Smooth muscle cell (in vitro differentiated cells): ENCODE measurements at regions not wholly inside any gene's neighbourhood (a gene's known extent, or its start where the extent isn't known, plus 50 kb on each side); places are given as distances from the start of the nearest gene placed in this dataset.
"Not testable (repeated sequence)": the region's sequence is repeated elsewhere in the genome, so short reads cannot be mapped to it uniquely, and the experiment has no call there.

Experiments used
- DNase-seq: peaks from one replicate; lab custom pipeline; 2025; ENCODE audit not compliant: unreplicated experiment; lab: John Stamatoyannopoulos, UW
- H2AFZ ChIP-seq: fragments of 200-600 bp; sonication (generic); 2 replicates; pipeline ENCODE4 v1.6.0; 2016; ENCODE audit warnings: antibody characterized with exemption, low read depth, mild to moderate bottlenecking
- H3F3A ChIP-seq: fragments of 200-600 bp; sonication (generic); 2 replicates; pipeline ENCODE4 v1.6.0; 2017; ENCODE audit warnings: antibody characterized with exemption, low read depth
- H3K27ac ChIP-seq: fragments of 200-600 bp; sonication (generic); 2 replicates; pipeline ENCODE4 v1.5.1; 2016; ENCODE audit warnings: low read depth, mild to moderate bottlenecking
- H3K27me3 ChIP-seq: fragments of 200-600 bp; sonication (generic); 2 replicates; pipeline ENCODE4 v1.6.1; 2016; ENCODE audit warnings: low read depth, mild to moderate bottlenecking
- H3K36me3 ChIP-seq: fragments of 200-600 bp; sonication (generic); 2 replicates; pipeline ENCODE4 v1.5.1; 2016; ENCODE audit warnings: low read depth
- H3K4me1 ChIP-seq: fragments of 200-600 bp; sonication (generic); 2 replicates; pipeline ENCODE4 v1.5.1; 2016; ENCODE audit warnings: low read depth
- H3K4me2 ChIP-seq: fragments of 200-600 bp; sonication (generic); 2 replicates; pipeline ENCODE4 v1.6.0; 2016; ENCODE audit warnings: mild to moderate bottlenecking
- H3K4me3 ChIP-seq: fragments of 200-600 bp; sonication (generic); 2 replicates; pipeline ENCODE4 v1.5.1; 2016; ENCODE audit warnings: mild to moderate bottlenecking
- H3K79me2 ChIP-seq: fragments of 200-600 bp; sonication (generic); 2 replicates; pipeline ENCODE4 v1.6.0; 2016; ENCODE audit warnings: low read depth, mild to moderate bottlenecking
- H3K9ac ChIP-seq: fragments of 200-600 bp; sonication (generic); 2 replicates; pipeline ENCODE4 v1.6.0; 2016; ENCODE audit warnings: low read depth
- H3K9me3 ChIP-seq: fragments of 200-600 bp; sonication (generic); replicated peaks from 2 replicates; pipeline ENCODE4 v1.5.1; 2016; ENCODE audit warnings: low read depth
- H4K20me1 ChIP-seq: fragments of 200-600 bp; sonication (generic); 2 replicates; pipeline ENCODE4 v1.6.0; 2016; ENCODE audit warnings: low read depth
- WGBS: methylation state at CpG from one replicate; pipeline ENCODE4 v1.1.7; 2016; ENCODE audit warnings: low lambda C conversion rate; 5-methylcytosine and 5-hydroxymethylcytosine counted together
- TF ChIP-seq, protein P1 (sequence below): fragments of 200-600 bp; sonication (generic); IDR thresholded peaks from 2 replicates; pipeline ENCODE4 v1.5.1; 2017; ENCODE audit warnings: borderline replicate concordance, mild to moderate bottlenecking, antibody characterized with exemption; ENCODE audit not compliant: insufficient read depth, poor library complexity, severe bottlenecking

DNA sequence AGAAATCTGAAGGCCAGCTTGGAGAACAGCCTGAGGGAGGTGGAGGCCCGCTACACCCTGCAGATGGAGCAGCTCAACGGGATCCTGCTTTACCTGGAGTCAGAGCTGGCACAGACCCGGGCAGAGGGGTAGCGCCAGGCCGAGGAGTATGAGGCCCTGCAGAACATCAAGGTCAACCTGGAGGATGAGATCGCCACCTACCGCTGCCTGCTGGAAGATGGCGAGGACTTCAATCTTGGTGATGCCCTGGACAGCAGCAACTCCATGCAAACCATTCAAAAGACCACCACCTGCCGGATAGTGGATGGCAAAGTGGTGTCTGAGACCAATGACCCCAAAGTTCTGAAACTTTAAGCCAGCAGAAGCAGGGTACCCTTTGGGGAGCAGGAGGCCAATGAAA is 318.4 kb downstream of the ZFHX3 start:
- not testable (repeated sequence) for H3K79me2 ChIP-seq, H3K9me3 ChIP-seq, H3K27ac ChIP-seq, H3F3A ChIP-seq, H3K4me1 ChIP-seq, H2AFZ ChIP-seq, H3K4me2 ChIP-seq, H3K36me3 ChIP-seq, H4K20me1 ChIP-seq, DNase-seq, H3K9ac ChIP-seq, H3K4me3 ChIP-seq, H3K27me3 ChIP-seq
- 94% methylated on average over 9 of the region's 9 CpGs for WGBS

DNA sequence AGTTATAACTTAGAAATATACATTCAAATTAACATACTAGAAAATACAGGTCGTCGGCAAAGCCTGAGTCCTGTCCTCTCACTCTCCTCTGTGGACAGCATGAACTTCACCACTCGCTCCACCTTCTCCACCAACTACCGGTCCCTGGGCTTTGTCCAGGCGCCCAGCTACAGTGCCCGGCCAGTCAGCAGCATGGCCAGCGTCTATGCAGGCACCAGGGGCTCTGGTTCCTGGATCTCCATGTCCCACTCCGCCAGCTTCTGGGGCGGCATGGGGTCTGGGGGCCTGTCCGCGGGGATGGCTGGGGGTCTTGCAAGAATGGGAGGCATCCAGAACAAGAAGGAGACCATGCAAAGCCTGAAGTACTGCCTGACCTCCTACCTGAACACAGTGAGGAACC is 319.4 kb downstream of the ZFHX3 start:
- TF ChIP-seq, protein P1, sequence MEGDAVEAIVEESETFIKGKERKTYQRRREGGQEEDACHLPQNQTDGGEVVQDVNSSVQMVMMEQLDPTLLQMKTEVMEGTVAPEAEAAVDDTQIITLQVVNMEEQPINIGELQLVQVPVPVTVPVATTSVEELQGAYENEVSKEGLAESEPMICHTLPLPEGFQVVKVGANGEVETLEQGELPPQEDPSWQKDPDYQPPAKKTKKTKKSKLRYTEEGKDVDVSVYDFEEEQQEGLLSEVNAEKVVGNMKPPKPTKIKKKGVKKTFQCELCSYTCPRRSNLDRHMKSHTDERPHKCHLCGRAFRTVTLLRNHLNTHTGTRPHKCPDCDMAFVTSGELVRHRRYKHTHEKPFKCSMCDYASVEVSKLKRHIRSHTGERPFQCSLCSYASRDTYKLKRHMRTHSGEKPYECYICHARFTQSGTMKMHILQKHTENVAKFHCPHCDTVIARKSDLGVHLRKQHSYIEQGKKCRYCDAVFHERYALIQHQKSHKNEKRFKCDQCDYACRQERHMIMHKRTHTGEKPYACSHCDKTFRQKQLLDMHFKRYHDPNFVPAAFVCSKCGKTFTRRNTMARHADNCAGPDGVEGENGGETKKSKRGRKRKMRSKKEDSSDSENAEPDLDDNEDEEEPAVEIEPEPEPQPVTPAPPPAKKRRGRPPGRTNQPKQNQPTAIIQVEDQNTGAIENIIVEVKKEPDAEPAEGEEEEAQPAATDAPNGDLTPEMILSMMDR: no peak
- no peaks in the 10 kb centered on the region for H3K27me3 ChIP-seq
- no peak overlapping the region for H3K4me2 ChIP-seq
- H3K4me3 ChIP-seq: no peak overlapping the region
- H3K9me3 ChIP-seq: no peaks in the 10 kb centered on the region
- H3K79me2 ChIP-seq: no peaks in the 10 kb centered on the region
- H3K27ac ChIP-seq: no peak overlapping the region
- H3K9ac ChIP-seq: no peak overlapping the region
- no peak for DNase-seq
- H4K20me1 ChIP-seq: no peaks in the 10 kb centered on the region
- WGBS: 97% methylated on average over 11 of the region's 11 CpGs
- no peaks in the 10 kb centered on the region for H3K36me3 ChIP-seq
- H2AFZ ChIP-seq: no peak overlapping the region
- peaks cover under 1% of the 10 kb centered on the region for H3K4me1 ChIP-seq
- H3F3A ChIP-seq: no peaks in the 10 kb centered on the region

DNA sequence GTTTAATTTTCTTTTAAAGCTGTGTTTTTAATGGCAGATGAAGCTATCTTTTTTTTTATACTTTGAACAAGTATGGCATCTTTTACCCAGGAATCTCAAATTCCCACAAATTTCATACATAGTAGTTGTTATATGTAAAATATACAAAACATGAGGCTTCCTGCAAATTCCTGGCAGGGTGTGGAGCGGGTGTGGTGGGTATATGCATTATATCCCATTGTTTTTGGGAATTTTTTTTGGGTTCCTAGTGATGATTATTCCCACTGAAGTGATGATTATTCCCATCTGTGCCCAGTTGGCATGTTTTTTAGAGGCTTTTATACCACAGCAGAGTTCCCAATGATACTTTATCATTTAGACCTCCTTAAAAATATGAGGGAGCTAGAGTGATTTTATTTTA is 320.4 kb downstream of the ZFHX3 start:
- no peak overlapping the region for H2AFZ ChIP-seq
- H4K20me1 ChIP-seq: no peaks in the 10 kb centered on the region
- H3K4me2 ChIP-seq: no peak overlapping the region
- peaks cover 5% of the 10 kb centered on the region for H3K4me1 ChIP-seq
- no peak overlapping the region for H3K4me3 ChIP-seq
- no peak overlapping the region for H3K9ac ChIP-seq
- H3K27me3 ChIP-seq: no peaks in the 10 kb centered on the region
- H3K79me2 ChIP-seq: no peaks in the 10 kb centered on the region
- H3F3A ChIP-seq: no peaks in the 10 kb centered on the region
- 90% methylated on average over 1 of the region's 1 CpG for WGBS
- H3K27ac ChIP-seq: no peak overlapping the region
- no peaks in the 10 kb centered on the region for H3K36me3 ChIP-seq
- TF ChIP-seq, protein P1: no peak
- no peak for DNase-seq
- no peaks in the 10 kb centered on the region for H3K9me3 ChIP-seq

DNA sequence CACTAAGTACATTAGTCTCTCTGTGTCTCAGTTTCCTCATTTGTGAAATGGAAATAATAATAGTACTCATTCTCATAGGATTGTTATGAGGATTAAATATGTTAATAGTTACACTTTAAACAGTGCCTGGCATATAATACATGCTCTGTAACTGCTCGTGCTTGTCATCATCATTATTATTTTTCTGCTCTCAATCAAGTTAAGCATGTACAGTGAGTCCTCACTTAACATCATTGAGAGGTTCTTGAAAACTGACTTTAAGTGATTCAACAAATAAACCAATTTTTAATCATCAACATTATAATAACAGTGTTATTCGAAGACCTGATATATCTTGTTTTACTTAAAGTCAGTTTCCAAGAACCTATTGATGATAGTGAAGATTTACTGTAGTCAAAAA is 322.3 kb downstream of the ZFHX3 start:
- H3K27me3 ChIP-seq: no peaks in the 10 kb centered on the region
- H3K79me2 ChIP-seq: no peaks in the 10 kb centered on the region
- H3K9me3 ChIP-seq: no peaks in the 10 kb centered on the region
- no peak for DNase-seq
- H3K36me3 ChIP-seq: no peaks in the 10 kb centered on the region
- no peak overlapping the region for H3K9ac ChIP-seq
- no peak overlapping the region for H3K4me3 ChIP-seq
- H2AFZ ChIP-seq: no peak overlapping the region
- WGBS: 94% methylated on average over 2 of the region's 2 CpGs
- no peak overlapping the region for H3K4me2 ChIP-seq
- H4K20me1 ChIP-seq: no peaks in the 10 kb centered on the region
- peaks cover 12% of the 10 kb centered on the region for H3K4me1 ChIP-seq
- TF ChIP-seq, protein P1: no peak
- no peak overlapping the region for H3K27ac ChIP-seq
- H3F3A ChIP-seq: no peaks in the 10 kb centered on the region
